Parathyroid adenoma (tissue), 2 donors: ENCODE measurements at regions not wholly inside any gene's neighbourhood (a gene's known extent, or its start where the extent isn't known, plus 50 kb on each side); places are given as distances from the start of the nearest gene placed in this dataset.

Experiments used
- H2AFZ ChIP-seq: fragments of 300-600 bp; sonication (generic); one replicate; pipeline ENCODE4 v1.7.0; 2017; ENCODE audit warnings: antibody characterized with exemption, mild to moderate bottlenecking
- H3K27ac ChIP-seq: fragments of 300-600 bp; sonication (generic); one replicate; pipeline ENCODE4 v1.7.0; 2017
- H3K27me3 ChIP-seq: fragments of 300-600 bp; sonication (generic); one replicate; pipeline ENCODE4 v1.7.0; 2017; ENCODE audit warnings: low read length; ENCODE audit not compliant: control insufficient read depth, insufficient read depth
- H3K36me3 ChIP-seq: fragments of 300-600 bp; sonication (generic); one replicate; pipeline ENCODE4 v1.7.0; 2017; ENCODE audit warnings: low read length; ENCODE audit not compliant: control insufficient read depth, insufficient read depth
- H3K4me1 ChIP-seq: fragments of 300-600 bp; sonication (generic); one replicate; pipeline ENCODE4 v1.7.0; 2017; ENCODE audit warnings: control low read depth
- H3K4me2 ChIP-seq: fragments of 300-600 bp; sonication (generic); one replicate; pipeline ENCODE4 v1.7.0; 2017; ENCODE audit warnings: low read length
- H3K4me3 ChIP-seq: fragments of 300-600 bp; sonication (generic); one replicate; pipeline ENCODE4 v1.7.0; 2017; ENCODE audit warnings: low read depth, low read length
- H3K79me2 ChIP-seq: fragments of 300-600 bp; sonication (generic); one replicate; pipeline ENCODE4 v1.7.0; 2017; ENCODE audit warnings: control low read depth
- H3K9ac ChIP-seq: fragments of 300-600 bp; sonication (generic); one replicate; pipeline ENCODE4 v1.7.0; 2017; ENCODE audit warnings: mild to moderate bottlenecking
- H3K9me3 ChIP-seq: fragments of 300-600 bp; sonication (generic); one replicate; pipeline ENCODE4 v1.7.0; 2017; ENCODE audit warnings: low read length; ENCODE audit not compliant: control insufficient read depth
- TF ChIP-seq, protein P1 (sequence below): fragments of 300-600 bp; sonication (generic); IDR thresholded peaks from one replicate; pipeline ENCODE4 v1.7.0; 2017; ENCODE audit warnings: antibody characterized with exemption, mild to moderate bottlenecking
- donor health status: primary hyperparathyroidism.

DNA sequence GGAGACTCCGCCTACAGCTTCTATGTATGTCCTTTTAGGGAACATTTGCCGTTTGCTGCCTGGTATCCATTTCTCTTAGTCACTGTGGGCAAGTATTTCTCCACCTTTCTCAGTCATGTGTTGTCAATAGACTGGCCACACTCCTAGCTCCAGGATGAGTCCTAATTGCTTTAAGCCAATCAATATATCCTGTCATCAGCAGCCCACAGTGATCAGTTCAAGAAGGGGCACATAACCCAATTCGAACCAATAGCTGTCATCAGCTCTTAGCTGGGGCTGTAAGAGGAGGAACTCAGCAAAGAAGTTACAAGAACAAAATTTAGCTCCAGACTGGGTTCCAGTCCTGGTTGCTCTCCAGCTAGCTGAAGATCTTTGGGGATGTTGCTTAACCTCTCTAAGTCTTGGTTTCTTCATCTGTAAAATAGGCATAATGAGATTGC lies 70.7 kb upstream of the MAN2A1 start:
- H3K79me2 ChIP-seq, result no peaks in the 10 kb centered on the region
- H3K27me3 ChIP-seq, result no peaks in the 10 kb centered on the region
- H3K9ac ChIP-seq, result no peak overlapping the region
- TF ChIP-seq, protein P1, sequence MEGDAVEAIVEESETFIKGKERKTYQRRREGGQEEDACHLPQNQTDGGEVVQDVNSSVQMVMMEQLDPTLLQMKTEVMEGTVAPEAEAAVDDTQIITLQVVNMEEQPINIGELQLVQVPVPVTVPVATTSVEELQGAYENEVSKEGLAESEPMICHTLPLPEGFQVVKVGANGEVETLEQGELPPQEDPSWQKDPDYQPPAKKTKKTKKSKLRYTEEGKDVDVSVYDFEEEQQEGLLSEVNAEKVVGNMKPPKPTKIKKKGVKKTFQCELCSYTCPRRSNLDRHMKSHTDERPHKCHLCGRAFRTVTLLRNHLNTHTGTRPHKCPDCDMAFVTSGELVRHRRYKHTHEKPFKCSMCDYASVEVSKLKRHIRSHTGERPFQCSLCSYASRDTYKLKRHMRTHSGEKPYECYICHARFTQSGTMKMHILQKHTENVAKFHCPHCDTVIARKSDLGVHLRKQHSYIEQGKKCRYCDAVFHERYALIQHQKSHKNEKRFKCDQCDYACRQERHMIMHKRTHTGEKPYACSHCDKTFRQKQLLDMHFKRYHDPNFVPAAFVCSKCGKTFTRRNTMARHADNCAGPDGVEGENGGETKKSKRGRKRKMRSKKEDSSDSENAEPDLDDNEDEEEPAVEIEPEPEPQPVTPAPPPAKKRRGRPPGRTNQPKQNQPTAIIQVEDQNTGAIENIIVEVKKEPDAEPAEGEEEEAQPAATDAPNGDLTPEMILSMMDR, result no peak
- no peaks in the 10 kb centered on the region for H3K4me1 ChIP-seq
- no peak overlapping the region for H3K27ac ChIP-seq
- no peak overlapping the region for H3K4me2 ChIP-seq
- no peaks in the 10 kb centered on the region for H3K9me3 ChIP-seq
- no peak overlapping the region for H2AFZ ChIP-seq
- no peaks in the 10 kb centered on the region for H3K36me3 ChIP-seq
- no peak overlapping the region for H3K4me3 ChIP-seq

DNA sequence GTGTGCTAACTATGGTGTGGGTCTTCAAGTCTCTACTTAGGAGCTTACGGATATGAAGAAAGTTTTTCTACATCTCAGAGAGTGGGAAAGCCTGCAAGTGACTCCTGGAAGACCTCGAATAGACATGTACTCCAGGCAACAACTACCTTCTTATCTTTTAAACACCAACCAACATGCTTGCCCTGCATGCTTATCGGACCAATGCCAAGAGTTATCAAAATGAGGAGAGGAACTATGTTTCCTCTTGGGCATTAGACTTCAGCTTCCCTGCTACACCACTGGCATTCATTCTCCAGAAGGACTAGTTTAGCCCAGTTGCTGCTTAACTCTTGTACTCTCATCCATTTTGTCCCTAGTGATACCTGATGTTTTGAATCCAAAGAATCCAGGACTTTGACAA lies 74.7 kb upstream of the MAN2A1 start:
- no peaks in the 10 kb centered on the region for H3K36me3 ChIP-seq
- H3K4me2 ChIP-seq, result no peak overlapping the region
- H3K4me3 ChIP-seq, result no peak overlapping the region
- H3K27me3 ChIP-seq, result no peaks in the 10 kb centered on the region
- H3K9me3 ChIP-seq, result no peaks in the 10 kb centered on the region
- no peaks in the 10 kb centered on the region for H3K4me1 ChIP-seq
- TF ChIP-seq, protein P1, result no peak
- H2AFZ ChIP-seq, result no peak overlapping the region
- no peak overlapping the region for H3K9ac ChIP-seq
- no peak overlapping the region for H3K27ac ChIP-seq
- H3K79me2 ChIP-seq, result no peaks in the 10 kb centered on the region

DNA sequence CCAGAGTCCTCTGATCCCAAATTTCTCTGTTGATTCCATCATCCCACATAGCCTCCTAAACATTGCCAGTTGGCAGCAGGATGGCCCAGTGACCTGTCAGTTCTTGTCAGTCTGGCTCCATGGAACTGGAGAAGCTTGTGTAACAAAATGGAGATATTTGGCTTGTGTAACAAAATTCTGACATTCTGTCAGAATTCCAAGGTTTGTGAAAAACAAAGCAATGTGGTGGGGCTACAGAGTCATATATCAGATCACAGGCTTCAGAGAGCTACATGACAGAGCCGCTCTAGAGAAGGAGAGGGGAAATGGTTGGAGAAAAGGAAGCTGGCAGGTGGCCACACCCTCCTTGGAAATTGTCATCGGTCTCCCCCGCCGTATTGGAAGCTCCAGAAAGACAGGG lies 75.4 kb upstream of the MAN2A1 start:
- no peak overlapping the region for H3K27ac ChIP-seq
- no peak overlapping the region for H3K4me2 ChIP-seq
- no peaks in the 10 kb centered on the region for H3K27me3 ChIP-seq
- no peak overlapping the region for H3K4me3 ChIP-seq
- H3K4me1 ChIP-seq, result no peaks in the 10 kb centered on the region
- no peaks in the 10 kb centered on the region for H3K79me2 ChIP-seq
- no peaks in the 10 kb centered on the region for H3K9me3 ChIP-seq
- no peak overlapping the region for H2AFZ ChIP-seq
- no peaks in the 10 kb centered on the region for H3K36me3 ChIP-seq
- TF ChIP-seq, protein P1, result no peak
- H3K9ac ChIP-seq, result no peak overlapping the region

DNA sequence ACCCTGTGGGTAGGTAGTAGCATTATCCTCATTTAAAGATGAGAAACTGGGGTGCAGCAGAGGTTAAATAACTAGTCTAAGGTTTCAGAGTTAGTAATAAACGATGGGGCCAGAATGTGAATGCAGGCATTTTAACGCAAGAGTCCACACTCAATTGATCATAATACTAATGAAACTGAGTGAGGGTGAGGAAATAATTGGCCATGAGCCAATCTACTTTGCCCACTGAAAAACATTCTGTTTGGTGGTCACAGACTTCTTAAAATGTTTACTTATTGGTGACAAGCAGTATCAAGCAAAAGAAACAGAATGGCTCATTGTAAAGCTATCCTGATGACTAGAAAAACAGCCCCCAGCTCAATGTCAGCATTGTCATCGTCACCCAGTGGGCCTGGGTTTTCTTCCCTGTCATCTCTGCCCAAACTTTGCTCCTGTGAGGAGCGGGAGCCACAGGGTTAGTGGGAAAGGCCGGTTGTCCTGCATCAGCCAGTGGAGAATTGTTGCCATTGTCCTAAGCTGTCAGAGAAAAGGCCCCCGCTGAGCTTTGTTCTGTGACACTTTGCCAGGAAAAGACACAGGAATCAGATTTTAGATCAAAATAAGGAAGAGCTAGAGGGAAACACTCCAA lies 77.3 kb upstream of the MAN2A1 start:
- Histone ChIP-seq H2AFZ (no peak overlapping the region), H3K36me3 (no peaks in the 10 kb centered on the region), H3K4me3 (no peak overlapping the region), H3K79me2 (no peaks in the 10 kb centered on the region), H3K9ac (no peak overlapping the region), H3K27me3 (no peaks in the 10 kb centered on the region), H3K4me1 (no peaks in the 10 kb centered on the region), H3K27ac (no peak overlapping the region), H3K9me3 (no peaks in the 10 kb centered on the region), H3K4me2 (no peak overlapping the region)
- TF ChIP-seq, protein P1, result no peak

DNA sequence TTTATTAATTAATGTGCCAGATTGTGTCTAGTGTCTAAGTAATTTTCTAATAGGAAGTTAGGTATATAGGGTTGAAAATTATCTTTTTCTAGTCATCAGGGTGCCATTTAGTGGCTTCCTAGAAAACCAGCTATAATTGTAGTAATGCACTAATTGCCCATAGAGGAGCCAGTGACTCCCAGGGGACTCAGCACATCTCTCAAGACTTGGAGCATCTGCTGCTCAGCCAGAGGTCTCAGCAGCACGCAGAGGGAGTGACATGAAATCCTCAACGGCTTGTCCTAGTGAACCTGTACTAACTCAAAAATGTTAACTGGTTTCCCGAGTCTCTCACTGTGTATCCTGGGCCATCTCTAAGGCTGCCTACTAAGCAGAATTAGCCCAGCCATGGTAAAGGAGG lies 78.2 kb upstream of the MAN2A1 start:
- Histone ChIP-seq H3K9me3 (no peaks in the 10 kb centered on the region), H3K27me3 (no peaks in the 10 kb centered on the region), H3K9ac (no peak overlapping the region)

More for the DNA sequence above, 78.2 kb upstream of the MAN2A1 start:
- TF ChIP-seq, protein P1, result no peak
- Histone ChIP-seq H3K4me1 (no peaks in the 10 kb centered on the region), H3K36me3 (no peaks in the 10 kb centered on the region), H2AFZ (no peak overlapping the region), H3K79me2 (no peaks in the 10 kb centered on the region), H3K4me3 (no peak overlapping the region), H3K27ac (no peak overlapping the region), H3K4me2 (no peak overlapping the region)
